GM19351 (cell line): ENCODE measurements at regions not wholly inside any gene's neighbourhood (a gene's known extent, or its start where the extent isn't known, plus 50 kb on each side); places are given as distances from the start of the nearest gene placed in this dataset.

ENCODE experiments used
- ATAC-seq: cut with Tn5 transposase; IDR thresholded peaks from one replicate; pipeline ENCODE4 v1.9.1; 2021; ENCODE audit warnings: mild to moderate bottlenecking, moderate library complexity; ENCODE audit not compliant: unreplicated experiment

DNA sequence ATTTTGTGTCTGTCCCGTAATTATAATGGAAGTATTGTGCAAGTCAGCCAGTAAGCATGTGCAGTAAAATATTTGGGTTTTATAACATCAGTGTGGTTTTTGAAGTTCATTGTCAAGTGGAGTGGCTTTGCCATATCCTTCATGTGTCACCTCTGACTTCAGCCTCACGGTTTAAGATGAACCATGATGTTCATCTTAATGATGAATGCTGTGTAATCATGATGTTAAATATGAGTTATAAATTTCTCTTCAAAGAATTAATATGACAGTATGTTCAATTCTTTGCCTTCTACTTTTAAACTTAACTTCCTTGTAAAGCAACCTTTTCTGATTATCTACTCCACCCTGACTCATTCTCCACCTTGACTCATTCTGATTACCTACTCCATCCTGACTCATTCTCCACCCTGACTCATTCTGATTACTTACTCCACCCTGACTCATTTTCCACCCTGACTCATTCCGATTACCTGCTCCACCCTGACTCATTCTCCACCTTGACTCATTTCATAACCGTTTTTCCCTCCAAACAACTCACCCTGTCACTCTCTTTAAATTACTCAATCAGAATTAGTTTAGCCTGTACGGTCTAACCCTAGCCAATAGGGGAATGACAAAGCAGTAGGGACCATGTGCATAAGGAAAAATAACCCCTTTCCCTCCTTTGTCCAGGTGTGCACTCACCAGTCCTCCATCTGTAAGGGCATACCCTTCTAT, 50.3 kb upstream of the ANKRD10 start:
- peak; percentile 97 for ATAC-seq
